ENCODE measurements at regions not wholly inside any gene's neighbourhood (a gene's known extent, or its start where the extent isn't known, plus 50 kb on each side); places are given as distances from the start of the nearest gene placed in this dataset.

GRCh38 chr11:112587664-112588063, 327.0 kb upstream of the PLET1 start:
- H3K36me3 ChIP-seq (ENCODE audit: control insufficient read depth, insufficient read depth, low read length) = no peaks in the 10 kb centered on the region
- no peak overlapping the region for H3K27ac ChIP-seq (ENCODE audit: low read length)
- in situ Hi-C loops (cut with HindIII; ENCODE audit: low pct_unique_long_range_greater_than_20kb, low sequenced_read_pairs) (no loop called here), intact Hi-C loops (cut with micrococcal nuclease; ENCODE audit: unreplicated experiment) (loop anchor here (2.0 to 10.0 kb wide), 4 partner anchors 207 to 701 kb away; no protein-coding TSS in a partner anchor)
- 0 out of 2 replicates have a peak, but pooled peaks cover 3% of the 10 kb centered on the region for H3K27me3 ChIP-seq (ENCODE audit: control insufficient read depth, insufficient read depth, low read length)
- CTCF ChIA-PET = interaction anchor here (0.6 to 1.8 kb wide), 5 partner anchors 207 to 1140 kb away, joined by 4 to 11 read pairs (median 4); no protein-coding TSS in a partner anchor
- POLR2A ChIA-PET = interaction anchor here (0.5 kb wide), 1 partner anchor 563 kb away, joined by 3 read pairs; no protein-coding TSS in a partner anchor
- no peaks in the 10 kb centered on the region for H3K4me1 ChIP-seq (ENCODE audit: control insufficient read depth, insufficient read depth, low read length)
- ATAC-seq (0 out of 2 replicates have a peak, but pooled peaks have one; percentile 33), DNase-seq (ENCODE audit: low read depth, low spot score) (no peak)
- TF ChIP-seq, protein P1, sequence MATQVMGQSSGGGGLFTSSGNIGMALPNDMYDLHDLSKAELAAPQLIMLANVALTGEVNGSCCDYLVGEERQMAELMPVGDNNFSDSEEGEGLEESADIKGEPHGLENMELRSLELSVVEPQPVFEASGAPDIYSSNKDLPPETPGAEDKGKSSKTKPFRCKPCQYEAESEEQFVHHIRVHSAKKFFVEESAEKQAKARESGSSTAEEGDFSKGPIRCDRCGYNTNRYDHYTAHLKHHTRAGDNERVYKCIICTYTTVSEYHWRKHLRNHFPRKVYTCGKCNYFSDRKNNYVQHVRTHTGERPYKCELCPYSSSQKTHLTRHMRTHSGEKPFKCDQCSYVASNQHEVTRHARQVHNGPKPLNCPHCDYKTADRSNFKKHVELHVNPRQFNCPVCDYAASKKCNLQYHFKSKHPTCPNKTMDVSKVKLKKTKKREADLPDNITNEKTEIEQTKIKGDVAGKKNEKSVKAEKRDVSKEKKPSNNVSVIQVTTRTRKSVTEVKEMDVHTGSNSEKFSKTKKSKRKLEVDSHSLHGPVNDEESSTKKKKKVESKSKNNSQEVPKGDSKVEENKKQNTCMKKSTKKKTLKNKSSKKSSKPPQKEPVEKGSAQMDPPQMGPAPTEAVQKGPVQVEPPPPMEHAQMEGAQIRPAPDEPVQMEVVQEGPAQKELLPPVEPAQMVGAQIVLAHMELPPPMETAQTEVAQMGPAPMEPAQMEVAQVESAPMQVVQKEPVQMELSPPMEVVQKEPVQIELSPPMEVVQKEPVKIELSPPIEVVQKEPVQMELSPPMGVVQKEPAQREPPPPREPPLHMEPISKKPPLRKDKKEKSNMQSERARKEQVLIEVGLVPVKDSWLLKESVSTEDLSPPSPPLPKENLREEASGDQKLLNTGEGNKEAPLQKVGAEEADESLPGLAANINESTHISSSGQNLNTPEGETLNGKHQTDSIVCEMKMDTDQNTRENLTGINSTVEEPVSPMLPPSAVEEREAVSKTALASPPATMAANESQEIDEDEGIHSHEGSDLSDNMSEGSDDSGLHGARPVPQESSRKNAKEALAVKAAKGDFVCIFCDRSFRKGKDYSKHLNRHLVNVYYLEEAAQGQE (IDR thresholded peaks at IDR 0.05; ENCODE audit: insufficient read depth in 1 of 2, low read depth in 2 of 2, low read length in 1 of 2) = no peak
- no peak for TF ChIP-seq SIN3A (IDR thresholded peaks at IDR 0.05; ENCODE audit: borderline replicate concordance, insufficient read depth, low read depth, low read length)
- TF ChIP-seq POLR2AphosphoS5 (IDR thresholded peaks at IDR 0.05; ENCODE audit: low read depth, low read length) = no peak
- no peak for TF ChIP-seq CTCF (IDR thresholded peaks at IDR 0.05)
- TF ChIP-seq TCF7L2 (IDR thresholded peaks at IDR 0.05; ENCODE audit: low read depth, low read length) = no peak
- no peaks in the 10 kb centered on the region for H3K9me3 ChIP-seq (ENCODE audit: control insufficient read depth, insufficient read depth, low read depth, low read length)
- no TSS peak for BruUV-seq (replicated peaks)
- H3K4me3 ChIP-seq (ENCODE audit: low read depth in 2 of 2, low read length in 2 of 2) = no peak overlapping the region

GRCh38 chr11:112588252-112588694, 327.6 kb upstream of the PLET1 start:
- Histone ChIP-seq H3K4me1 (ENCODE audit: control insufficient read depth, insufficient read depth, low read length) (no peaks in the 10 kb centered on the region), H3K4me3 (ENCODE audit: low read depth in 2 of 2, low read length in 2 of 2) (no peak overlapping the region), H3K36me3 (ENCODE audit: control insufficient read depth, insufficient read depth, low read length) (no peaks in the 10 kb centered on the region), H3K27me3 (ENCODE audit: control insufficient read depth, insufficient read depth, low read length) (0 out of 2 replicates have a peak, but pooled peaks cover 3% of the 10 kb centered on the region), H3K27ac (ENCODE audit: low read length) (no peak overlapping the region), H3K9me3 (ENCODE audit: control insufficient read depth, insufficient read depth, low read depth, low read length) (no peaks in the 10 kb centered on the region)
- ChIA-PET CTCF (interaction anchor here (0.6 to 1.8 kb wide), 7 partner anchors 175 to 1139 kb away, joined by 3 to 11 read pairs (median 4); no protein-coding TSS in a partner anchor), POLR2A (interaction anchor here (0.5 kb wide), 1 partner anchor 563 kb away, joined by 3 read pairs; no protein-coding TSS in a partner anchor)
- no TSS peak for BruUV-seq (replicated peaks)
- intact Hi-C loops (cut with micrococcal nuclease; ENCODE audit: unreplicated experiment) = loop anchor here (2.0 to 10.0 kb wide), 4 partner anchors 207 to 701 kb away; no protein-coding TSS in a partner anchor
- peak; percentile 46 for DNase-seq (ENCODE audit: low read depth, low spot score)
- TF ChIP-seq TCF7L2 (IDR thresholded peaks at IDR 0.05; ENCODE audit: low read depth, low read length) (peak; percentile 42; the same call in 1 of the 2 replicates), CTCF (IDR thresholded peaks at IDR 0.05) (peak; percentile 84), SIN3A (IDR thresholded peaks at IDR 0.05; ENCODE audit: borderline replicate concordance, insufficient read depth, low read depth, low read length) (no peak)
- peak; percentile 93 for ATAC-seq
- in situ Hi-C loops (cut with HindIII; ENCODE audit: low pct_unique_long_range_greater_than_20kb, low sequenced_read_pairs) = no loop called here
